WTC11 (cell line): ENCODE measurements at regions not wholly inside any gene's neighbourhood (a gene's known extent, or its start where the extent isn't known, plus 50 kb on each side); places are given as distances from the start of the nearest gene placed in this dataset.

ENCODE experiments used
- SMAD4 ChIP-seq: sonication (generic); formaldehyde crosslinking; IDR thresholded peaks from 2 replicates; pipeline ENCODE4 v1.8.0; 2022; ENCODE audit warnings: mild to moderate bottlenecking, missing genetic modification reagents
- TEAD4 ChIP-seq: sonication (generic); formaldehyde crosslinking; IDR thresholded peaks from 2 replicates; pipeline ENCODE4 v1.8.0; 2022; ENCODE audit warnings: mild to moderate bottlenecking, missing genetic modification reagents

DNA sequence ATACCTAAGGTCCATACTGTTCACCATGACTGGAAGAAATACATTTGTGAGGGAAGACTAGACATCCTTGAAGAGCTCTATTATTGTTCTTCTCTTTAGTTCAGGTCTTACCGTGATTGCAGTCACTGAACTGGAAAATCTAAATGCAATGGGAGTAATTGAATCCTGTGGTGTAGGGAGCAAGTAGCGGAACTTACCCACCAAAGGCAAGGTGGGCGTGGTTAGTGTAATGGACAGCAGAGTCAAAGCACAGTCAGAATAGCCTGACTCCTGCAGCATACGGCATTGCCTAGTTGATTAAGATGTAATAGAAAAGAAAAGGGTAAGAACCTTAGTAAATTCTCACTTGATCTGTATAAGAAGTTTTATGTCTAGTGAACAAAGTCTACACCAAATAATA, 679.7 kb upstream of the EPHA7 start:
- no peak for TF ChIP-seq TEAD4 (CRISPR knock-in tag)
- no peak for TF ChIP-seq SMAD4 (CRISPR knock-in tag)
